Stimulated activated CD8-positive, alpha-beta memory T cell treated with anti-CD3 and anti-CD28 coated beads, Interleukin-7, amount 100 ng/mL, for 24 hours (primary cell): ENCODE measurements at regions not wholly inside any gene's neighbourhood (a gene's known extent, or its start where the extent isn't known, plus 50 kb on each side); places are given as distances from the start of the nearest gene placed in this dataset.

Experiments used
- DNase-seq: peaks from one replicate; pipeline ENCODE4 v3.0.0-alpha.2; 2020; ENCODE audit warnings: low read depth

- DNase-seq: no peak
These were observed 86.5 kb upstream of the TAF1B start for GRCh38 chr2:9756692-9757250.

GRCh38 chr2:9757501-9758264 is 85.6 kb upstream of the TAF1B start:
- DNase-seq: no peak

GRCh38 chr2:9758741-9759140 is 84.5 kb upstream of the TAF1B start:
- no peak for DNase-seq

GRCh38 chr2:9760069-9760901 is 83.0 kb upstream of the TAF1B start:
- DNase-seq: no peak

- no peak for DNase-seq
These were observed 82.4 kb upstream of the TAF1B start for GRCh38 chr2:9760902-9761228.

- no peak for DNase-seq
These were observed 81.7 kb upstream of the TAF1B start for GRCh38 chr2:9761577-9761976.

- DNase-seq: no peak
These were observed 81.1 kb upstream of the TAF1B start for GRCh38 chr2:9762164-9762563.

- no peak for DNase-seq
These were observed 80.3 kb upstream of the TAF1B start for GRCh38 chr2:9762941-9763340.

GRCh38 chr2:9763356-9764152 is 79.7 kb upstream of the TAF1B start:
- DNase-seq: no peak

GRCh38 chr2:9764153-9764778 is 79.0 kb upstream of the TAF1B start:
- DNase-seq: no peak

- DNase-seq: no peak
These were observed 77.4 kb upstream of the TAF1B start for GRCh38 chr2:9765611-9766531.

- no peak for DNase-seq
These were observed 75.5 kb upstream of the TAF1B start for GRCh38 chr2:9767656-9768281.

GRCh38 chr2:9768388-9768787 is 74.9 kb upstream of the TAF1B start:
- DNase-seq: no peak

GRCh38 chr2:9769171-9770005 is 73.9 kb upstream of the TAF1B start:
- no peak for DNase-seq

GRCh38 chr2:9770006-9770307 is 73.3 kb upstream of the TAF1B start:
- no peak for DNase-seq

- DNase-seq: no peak
These were observed 72.8 kb upstream of the TAF1B start for GRCh38 chr2:9770308-9771100.

GRCh38 chr2:9771101-9771449 is 72.2 kb upstream of the TAF1B start:
- no peak for DNase-seq

GRCh38 chr2:9771481-9772017 is 71.7 kb upstream of the TAF1B start:
- DNase-seq: no peak
